K562 (cell line): ENCODE measurements at regions not wholly inside any gene's neighbourhood (a gene's known extent, or its start where the extent isn't known, plus 50 kb on each side); places are given as distances from the start of the nearest gene placed in this dataset.

Source experiments
- ATAC-seq: fragments of 200-7000 bp; cut with Tn5 transposase; 3 replicates; pipeline ENCODE4 v1.9.1; 2020; ENCODE audit warnings: moderate library complexity
- BruUV-seq: library from RNA; stranded (reverse); fragments of 400-500 nt; replicated peaks from 2 replicates; lab custom pipeline; 2021; lab: Mats Ljungman, UMichigan
- CTCF ChIA-PET: fragments of 300-600 bp; formaldehyde crosslinking; extraction: SDS; loops from one replicate; lab custom pipeline; 2021; ENCODE audit warnings: low intra/inter-chr PET ratio; lab: Yijun Ruan, JAX
- POLR2A ChIA-PET: fragments of 300-600, 350-650 bp; sonication (Branson Sonifier 250); formaldehyde crosslinking; extraction: SDS; loops from one replicate; lab custom pipeline; 2021; ENCODE audit warnings: antibody characterized with exemption, inconsistent platforms; lab: Yijun Ruan, JAX
- DNase-seq, 4 experiments: peaks; one replicate each; pipeline versions ENCODE4 v3.0.0 to v3.0.0-alpha.2; 2011 to 2018; ENCODE audit warnings: low spot score in 3 of 4, mixed read lengths in 3 of 4; ENCODE audit errors: extremely low read depth in 1 of 4
- FAIRE-seq: peaks from 2 replicates; lab custom pipeline; 2011; peaks lifted over from hg19 to GRCh38; lab: Jason Lieb, UNC
- H2AFZ ChIP-seq: 2 replicates; pipeline ENCODE4 v1.6.0; 2011; ENCODE audit warnings: low read depth, low read length, control low read depth, inconsistent platforms
- H3K27ac ChIP-seq: fragments of 200-600 bp; 3 replicates; pipeline ENCODE4 v1.8.0; 2011; ENCODE audit warnings: low read depth, mild to moderate bottlenecking, control low read depth, inconsistent platforms, low read length, moderate library complexity, mixed read lengths; ENCODE audit errors: extremely low read depth
- H3K27me3 ChIP-seq, 2 experiments: fragments of 300-600 bp in 1 of 2; 2 replicates in 1 of 2; 3 replicates in 1 of 2; pipeline versions ENCODE4 v1.6.0 to v1.8.0; 2011; ENCODE audit warnings: inconsistent platforms in 2 of 2, low read length in 2 of 2, mild to moderate bottlenecking in 1 of 2, mixed read lengths in 1 of 2, moderate library complexity in 1 of 2; ENCODE audit not compliant: control insufficient read depth in 2 of 2, insufficient read depth in 2 of 2
- H3K36me3 ChIP-seq: fragments of 300-600 bp; 3 replicates; pipeline ENCODE4 v1.8.0; 2011; ENCODE audit warnings: mild to moderate bottlenecking, low read length, inconsistent platforms; ENCODE audit not compliant: control insufficient read depth, insufficient read depth
- H3K4me1 ChIP-seq, 2 experiments: fragments of 200-600 bp in 1 of 2; replicated peaks in 1 of 2; 2 replicates in 1 of 2; 3 replicates in 1 of 2; pipeline versions ENCODE4 v1.5.1 to v1.8.0; 2011; ENCODE audit warnings: inconsistent platforms in 2 of 2, low read length in 2 of 2, mild to moderate bottlenecking in 1 of 2, mixed read lengths in 1 of 2, moderate library complexity in 1 of 2; ENCODE audit not compliant: control insufficient read depth in 2 of 2, insufficient read depth in 2 of 2
- H3K4me2 ChIP-seq: 2 replicates; pipeline ENCODE4 v1.6.1; 2011; ENCODE audit warnings: low read length, control low read depth, inconsistent platforms, mixed read lengths; ENCODE audit not compliant: insufficient read depth
- H3K4me3 ChIP-seq: fragments of 200-600 bp; sonication (generic), shearing (Covaris generic); 2 replicates; pipeline ENCODE4 v1.5.1; 2016; ENCODE audit warnings: control low read depth, inconsistent platforms
- H3K79me2 ChIP-seq: fragments of 200-600 bp; 3 replicates; pipeline ENCODE4 v1.8.0; 2011; ENCODE audit warnings: low read length, inconsistent platforms; ENCODE audit not compliant: control insufficient read depth, insufficient read depth
- H3K9ac ChIP-seq, 2 experiments: 2 replicates each; pipeline versions ENCODE4 v1.6.0 to v1.6.1; 2011; ENCODE audit warnings: low read depth in 2 of 2, low read length in 2 of 2, control low read depth in 1 of 2, inconsistent platforms in 1 of 2, mild to moderate bottlenecking in 1 of 2, mixed read lengths in 1 of 2; ENCODE audit not compliant: insufficient read depth in 1 of 2
- H3K9me1 ChIP-seq: one replicate; pipeline ENCODE4 v1.6.0; 2011; ENCODE audit warnings: inconsistent platforms, mild to moderate bottlenecking, low read length, moderate library complexity; ENCODE audit not compliant: control insufficient read depth, insufficient read depth
- H3K9me3 ChIP-seq: replicated peaks from 2 replicates; pipeline ENCODE4 v1.5.1; 2011; ENCODE audit warnings: low read depth, low read length, inconsistent platforms; ENCODE audit not compliant: control insufficient read depth, insufficient read depth
- H4K20me1 ChIP-seq: replicated peaks from 2 replicates; pipeline ENCODE4 v1.6.1; 2011; ENCODE audit warnings: low read length, inconsistent platforms, mixed read lengths; ENCODE audit not compliant: control insufficient read depth, insufficient read depth
- BACH1 ChIP-seq: fragments of 200-800 bp; sonication (Bioruptor generic); IDR thresholded peaks from 2 replicates; pipeline ENCODE4 v1.6.1; 2016; ENCODE audit warnings: missing genetic modification characterization, missing compliant biosample characterization
- CXXC5 ChIP-seq: fragments of 250-450 bp; sonication (Bioruptor Pico); IDR thresholded peaks from 2 replicates; pipeline ENCODE4 v1.8.0; 2022; ENCODE audit warnings: inconsistent platforms, mild to moderate bottlenecking, moderate library complexity
- GATAD2A ChIP-seq: fragments of 450-650 bp; IDR thresholded peaks from 2 replicates; pipeline ENCODE4 v1.6.1; 2017
- HDAC8 ChIP-seq: fragments of 450-650 bp; IDR thresholded peaks from 2 replicates; pipeline ENCODE4 v1.6.1; 2016; ENCODE audit warnings: mild to moderate bottlenecking, missing genetic modification characterization, moderate library complexity, missing compliant biosample characterization
- KAT8 ChIP-seq: fragments of 450-650 bp; IDR thresholded peaks from 2 replicates; pipeline ENCODE4 v1.6.1; 2016; ENCODE audit warnings: low read depth, mild to moderate bottlenecking
- KHSRP ChIP-seq: fragments of 450-650 bp; IDR thresholded peaks from 2 replicates; pipeline ENCODE4 v1.6.1; 2017
- POLR2A ChIP-seq: fragments of 450-650 bp; conservative IDR thresholded peaks from 2 replicates; pipeline ENCODE4 v1.6.1; 2016
- POLR2B ChIP-seq: fragments of 450-650 bp; IDR thresholded peaks from 2 replicates; pipeline ENCODE4 v1.6.1; 2018; ENCODE audit warnings: low read depth; ENCODE audit not compliant: partially characterized antibody
- SMAD1 ChIP-seq: fragments of 150-350 bp; IDR thresholded peaks from 2 replicates; pipeline ENCODE4 v1.6.1; 2014; ENCODE audit warnings: low read length, low read depth; ENCODE audit not compliant: partially characterized antibody
- SNIP1 ChIP-seq: fragments of 450-650 bp; IDR thresholded peaks from 2 replicates; pipeline ENCODE4 v1.7.1; 2017; ENCODE audit warnings: low read depth, mild to moderate bottlenecking
- U2AF2 ChIP-seq: fragments of 200-400 bp; formaldehyde crosslinking; optimal IDR thresholded peaks from 2 replicates; pipeline ENCODE3; 2017; ENCODE audit warnings: low read depth, mild to moderate bottlenecking, low read length
- YY1 ChIP-seq, 3 experiments: IDR thresholded peaks; 2 replicates each; pipeline ENCODE4 v1.6.1; 2011; ENCODE audit warnings: low read length in 2 of 3, mild to moderate bottlenecking in 2 of 3, moderate library complexity in 2 of 3, borderline replicate concordance in 1 of 3, control low read depth in 1 of 3, low read depth in 1 of 3; ENCODE audit not compliant: insufficient read depth in 3 of 3, insufficient replicate concordance in 2 of 3, control insufficient read depth in 1 of 3, insufficient read length in 1 of 3; ENCODE audit errors: extremely low read depth in 1 of 3
- ZNF644 ChIP-seq: fragments of 200-800 bp; sonication (Bioruptor generic); IDR thresholded peaks from 2 replicates; pipeline ENCODE4 v1.6.1; 2016; ENCODE audit warnings: low read depth, missing genetic modification characterization, missing compliant biosample characterization
- ZNF695 ChIP-seq: fragments of 450-650 bp; formaldehyde crosslinking; IDR thresholded peaks from 2 replicates; pipeline ENCODE4 v1.4.0; 2020; ENCODE audit warnings: mild to moderate bottlenecking, moderate library complexity
- WGBS: fragments of 100-300 bp; shearing (Covaris generic); methylation state at CpG from one replicate; pipeline ENCODE4 v1.1.6; 2016; ENCODE audit warnings: low coverage, mixed read lengths; ENCODE audit not compliant: insufficient coverage; ENCODE audit errors: missing lambda C conversion rate; 5-methylcytosine and 5-hydroxymethylcytosine counted together
- in situ Hi-C: fragments of 300-500 bp; cut with MboI; formaldehyde crosslinking; loops from 4 replicates; pipeline ENCODE4 v1.15.0; 2018; ENCODE audit warnings: inconsistent platforms, mixed read lengths
- intact Hi-C: fragments of 100-400 bp; cut with micrococcal nuclease; formaldehyde crosslinking; loops from 2 replicates; pipeline ENCODE4 v1.14.2; 2022
- TF ChIP-seq, protein P1 (sequence below): fragments of 450-650 bp; IDR thresholded peaks from 2 replicates; pipeline ENCODE4 v1.6.1; 2014; ENCODE audit warnings: low read depth, mild to moderate bottlenecking, moderate library complexity, borderline replicate concordance

DNA sequence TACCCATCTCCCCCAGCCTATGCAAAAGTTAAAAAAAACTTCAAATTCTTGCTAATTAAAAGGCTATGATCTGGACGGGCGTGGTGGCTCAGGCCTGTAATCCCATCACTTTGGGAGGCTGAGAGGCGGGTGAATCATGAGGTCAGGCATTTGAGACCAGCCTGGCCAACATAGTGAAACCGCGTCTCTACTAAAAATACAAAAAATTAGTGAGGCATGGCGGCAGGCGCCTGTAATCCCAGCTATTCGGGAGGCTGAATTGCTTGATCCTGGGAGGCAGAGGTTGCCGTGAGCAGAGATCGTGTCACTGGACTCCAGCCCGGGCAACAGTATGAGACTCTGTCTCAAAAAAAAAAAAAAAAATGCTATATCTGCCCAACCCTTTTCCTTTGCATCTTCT, 925.4 kb downstream of the GALC start:
- TF ChIP-seq YY1 (IDR thresholded peaks at IDR 0.05; ENCODE audit: borderline replicate concordance in 1 of 3, control insufficient read depth in 1 of 3, extremely low read depth in 1 of 3, insufficient read depth in 3 of 3, insufficient read length in 1 of 3, insufficient replicate concordance in 2 of 3, low read depth in 1 of 3, low read length in 2 of 3), result no peak
- TF ChIP-seq KAT8, result no peak
- TF ChIP-seq BACH1 (tag), result no peak
- TF ChIP-seq, all 486 proteins: peak for 0
- Histone ChIP-seq H3K4me1 (no peaks in the 10 kb centered on the region), H3K4me2 (no peak overlapping the region), H3K79me2 (no peaks in the 10 kb centered on the region), H3K9me1 (no peaks in the 10 kb centered on the region), H4K20me1 (no peaks in the 10 kb centered on the region), H3K27me3 (no peaks in the 10 kb centered on the region), H2AFZ (no peak overlapping the region), H3K9ac (no peak overlapping the region), H3K27ac (no peak overlapping the region), H3K36me3 (no peaks in the 10 kb centered on the region), H3K9me3 (no peaks in the 10 kb centered on the region), H3K4me3 (no peak overlapping the region)
- BruUV-seq, result no TSS peak
- in situ Hi-C loops (no loop called here), intact Hi-C loops (no loop called here)
- ATAC-seq (no peak), FAIRE-seq (no peak), DNase-seq (no peak)
- POLR2A ChIA-PET, result no interaction called here
- CTCF ChIA-PET, result no interaction called here
- WGBS, result 0% methylated on average over 3 of the region's 11 CpGs

DNA sequence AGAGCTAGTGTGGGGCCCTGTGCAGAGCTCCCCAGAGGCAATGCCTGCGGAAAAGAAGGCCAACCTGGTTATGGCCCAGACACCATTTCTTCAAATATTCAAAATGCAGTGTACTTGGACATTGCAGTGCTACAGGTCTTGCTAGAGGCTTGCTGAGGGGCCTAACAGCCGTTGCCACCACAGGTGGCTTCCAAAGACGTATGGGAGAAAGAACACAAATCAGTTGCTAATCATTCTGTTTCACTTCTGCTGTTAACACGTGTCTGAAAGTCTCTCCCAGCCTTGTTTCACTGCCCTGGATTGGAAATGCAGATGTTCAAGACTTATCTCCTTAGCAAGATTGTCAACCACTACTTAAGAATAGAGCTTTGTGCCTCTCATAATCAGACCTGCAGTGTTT, 925.9 kb downstream of the GALC start:
- no peaks in the 10 kb centered on the region for H3K36me3 ChIP-seq
- H3K4me2 ChIP-seq, result no peak overlapping the region
- ChIA-PET POLR2A (no interaction called here), CTCF (no interaction called here)
- in situ Hi-C loops, result no loop called here
- FAIRE-seq (no peak), ATAC-seq (no peak), DNase-seq (no peak)
- H3K4me1 ChIP-seq, result no peaks in the 10 kb centered on the region
- intact Hi-C loops, result no loop called here
- H3K9me1 ChIP-seq, result no peaks in the 10 kb centered on the region
- no peak overlapping the region for H3K9ac ChIP-seq
- no TSS peak for BruUV-seq
- H3K9me3 ChIP-seq, result no peaks in the 10 kb centered on the region
- no peaks in the 10 kb centered on the region for H3K79me2 ChIP-seq
- WGBS, result 0% methylated on average over 4 of the region's 4 CpGs
- no peaks in the 10 kb centered on the region for H4K20me1 ChIP-seq
- H3K4me3 ChIP-seq, result no peak overlapping the region
- H2AFZ ChIP-seq, result no peak overlapping the region
- H3K27me3 ChIP-seq, result no peaks in the 10 kb centered on the region
- H3K27ac ChIP-seq, result no peak overlapping the region
- TF ChIP-seq CXXC5 (no peak), HDAC8 (tag) (no peak), POLR2A (no peak), GATAD2A (no peak), U2AF2 (no peak), KHSRP (no peak), ZNF695 (CRISPR knock-in tag) (no peak), POLR2B (no peak), ZNF644 (no peak), SMAD1 (no peak), SNIP1 (no peak)
- TF ChIP-seq, protein P1, sequence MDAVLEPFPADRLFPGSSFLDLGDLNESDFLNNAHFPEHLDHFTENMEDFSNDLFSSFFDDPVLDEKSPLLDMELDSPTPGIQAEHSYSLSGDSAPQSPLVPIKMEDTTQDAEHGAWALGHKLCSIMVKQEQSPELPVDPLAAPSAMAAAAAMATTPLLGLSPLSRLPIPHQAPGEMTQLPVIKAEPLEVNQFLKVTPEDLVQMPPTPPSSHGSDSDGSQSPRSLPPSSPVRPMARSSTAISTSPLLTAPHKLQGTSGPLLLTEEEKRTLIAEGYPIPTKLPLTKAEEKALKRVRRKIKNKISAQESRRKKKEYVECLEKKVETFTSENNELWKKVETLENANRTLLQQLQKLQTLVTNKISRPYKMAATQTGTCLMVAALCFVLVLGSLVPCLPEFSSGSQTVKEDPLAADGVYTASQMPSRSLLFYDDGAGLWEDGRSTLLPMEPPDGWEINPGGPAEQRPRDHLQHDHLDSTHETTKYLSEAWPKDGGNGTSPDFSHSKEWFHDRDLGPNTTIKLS, result no peak
- TF ChIP-seq, all 486 proteins: peak for 0
